Medulla oblongata (tissue), 1 donor: ENCODE measurements at regions not wholly inside any gene's neighbourhood (a gene's known extent, or its start where the extent isn't known, plus 50 kb on each side); places are given as distances from the start of the nearest gene placed in this dataset.
"Not testable (repeated sequence)": the region's sequence is repeated elsewhere in the genome, so short reads cannot be mapped to it uniquely, and the experiment has no call there.

Experiments
- DNase-seq: peaks from one replicate; pipeline ENCODE4 v3.0.0-alpha.2; 2015; ENCODE audit errors: extremely low spot score

GRCh38 chr3:106446271-106446670, 577.5 kb upstream of the CBLB start:
- no peak for DNase-seq

GRCh38 chr3:106447723-106448301, 579.0 kb upstream of the CBLB start:
- no peak for DNase-seq

- DNase-seq = not testable (repeated sequence)
These were observed 579.7 kb upstream of the CBLB start for GRCh38 chr3:106448372-106448966.

- DNase-seq = peak; percentile 48
These were observed 583.3 kb upstream of the CBLB start for GRCh38 chr3:106452096-106452495.

- no peak for DNase-seq
These were observed 585.7 kb upstream of the CBLB start for GRCh38 chr3:106454497-106454896.

GRCh38 chr3:106457281-106458180, 588.7 kb upstream of the CBLB start:
- DNase-seq = peak; percentile 80

- DNase-seq = no peak
These were observed 590.1 kb upstream of the CBLB start for GRCh38 chr3:106458952-106459351.

- no peak for DNase-seq
These were observed 598.1 kb upstream of the CBLB start for GRCh38 chr3:106466881-106467280.

GRCh38 chr3:106473576-106474475, 605.0 kb upstream of the CBLB start:
- DNase-seq = no peak

GRCh38 chr3:106482451-106482850, 613.6 kb upstream of the CBLB start:
- no peak for DNase-seq

- no peak for DNase-seq
These were observed 616.4 kb upstream of the CBLB start for GRCh38 chr3:106485217-106485616.

GRCh38 chr3:106485802-106486201, 617.0 kb upstream of the CBLB start:
- no peak for DNase-seq

GRCh38 chr3:106486945-106487639, 618.3 kb upstream of the CBLB start:
- not testable (repeated sequence) for DNase-seq

- no peak for DNase-seq
These were observed 619.5 kb upstream of the CBLB start for GRCh38 chr3:106488331-106488730.

GRCh38 chr3:106491796-106492195, 623.0 kb upstream of the CBLB start:
- DNase-seq = no peak

- DNase-seq = no peak
These were observed 639.6 kb upstream of the CBLB start for GRCh38 chr3:106508331-106508893.

GRCh38 chr3:106510206-106510605, 641.4 kb upstream of the CBLB start:
- no peak for DNase-seq

- no peak for DNase-seq
These were observed 644.0 kb upstream of the CBLB start for GRCh38 chr3:106512846-106513245.

- DNase-seq = no peak
These were observed 645.6 kb upstream of the CBLB start for GRCh38 chr3:106514431-106514830.

GRCh38 chr3:106518516-106518915, 649.7 kb upstream of the CBLB start:
- no peak for DNase-seq

- no peak for DNase-seq
These were observed 653.6 kb upstream of the CBLB start for GRCh38 chr3:106522397-106522796.
